ENCODE measurements at regions not wholly inside any gene's neighbourhood (a gene's known extent, or its start where the extent isn't known, plus 50 kb on each side); places are given as distances from the start of the nearest gene placed in this dataset.
"Not testable (repeated sequence)": the region's sequence is repeated elsewhere in the genome, so short reads cannot be mapped to it uniquely, and the experiment has no call there.

DNA sequence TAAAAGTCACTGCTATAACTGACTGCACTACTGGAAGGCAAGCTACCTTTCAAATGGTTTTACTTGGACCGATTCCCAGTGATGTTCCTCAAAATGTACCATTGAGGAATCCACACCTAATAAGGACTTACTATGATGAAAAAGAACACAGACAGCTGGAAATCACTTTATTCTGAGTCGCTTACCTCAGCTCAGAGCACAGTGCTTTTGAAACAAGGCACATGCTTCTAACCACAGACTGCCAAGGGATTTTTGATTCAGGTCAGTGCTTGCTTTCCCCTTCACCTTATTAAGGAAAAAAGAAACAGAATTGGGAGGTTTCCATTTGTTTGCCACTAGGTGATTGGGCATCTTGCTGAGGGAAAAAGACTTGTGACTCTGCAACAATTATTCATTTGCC lies 707.5 kb upstream of the FSHR start:
- peak; percentile 2 for DNase-seq

DNA sequence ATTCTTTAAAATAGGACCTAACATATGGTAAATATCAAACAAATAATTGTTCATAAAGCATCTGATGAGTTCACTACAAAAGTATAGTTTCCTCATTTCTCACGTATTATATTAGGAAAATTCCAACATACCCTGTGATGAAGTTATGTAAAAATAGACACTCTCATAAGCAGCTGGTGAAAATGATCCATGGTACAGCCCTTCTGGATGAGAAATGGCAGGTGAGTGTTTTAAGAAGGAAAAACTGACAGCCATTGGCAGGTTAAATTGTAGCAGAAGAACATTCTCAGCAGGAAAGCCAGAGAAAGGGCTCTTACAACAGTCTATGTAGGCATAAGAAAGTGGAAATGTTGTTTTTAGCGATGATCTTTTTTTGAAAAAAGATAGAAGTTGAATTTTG lies 706.5 kb upstream of the FSHR start:
- DNase-seq = no peak

DNA sequence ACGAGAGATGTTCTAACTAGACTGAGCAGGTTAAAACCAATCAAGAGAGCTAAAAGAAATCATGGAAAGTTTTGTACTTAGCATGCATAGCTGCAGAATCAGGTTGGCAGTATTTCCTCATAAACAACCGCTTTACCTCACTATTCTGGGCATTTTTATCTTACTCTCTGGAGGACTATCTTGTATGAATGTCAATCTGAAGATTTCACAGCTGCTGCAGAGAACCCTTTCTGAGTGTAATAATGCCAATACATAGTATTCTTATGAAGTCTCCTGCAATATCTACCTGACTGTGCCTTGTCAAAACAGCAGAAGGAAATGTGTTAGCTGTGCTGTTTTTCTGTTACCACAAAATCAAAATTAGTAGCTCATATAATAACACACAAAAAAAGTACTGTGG lies 705.9 kb upstream of the FSHR start:
- DNase-seq = no peak

DNA sequence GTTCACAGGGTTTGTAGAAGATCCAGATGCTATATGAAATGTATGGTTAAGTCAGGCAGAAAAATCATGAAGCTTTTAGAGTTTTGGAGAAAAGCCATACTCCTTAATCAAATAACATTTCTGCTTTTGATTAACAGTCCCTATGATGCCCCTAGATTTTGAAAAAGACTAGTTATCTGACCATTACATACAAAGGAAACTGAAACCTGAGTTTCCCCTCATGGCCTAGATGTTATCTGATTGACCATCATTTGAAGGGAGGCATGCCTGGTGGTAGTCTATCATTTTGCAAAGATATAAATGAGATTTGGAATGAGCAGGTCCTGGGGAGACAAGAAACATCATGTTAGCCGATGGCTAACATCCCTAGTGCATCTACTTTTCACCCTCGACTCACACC lies 704.3 kb upstream of the FSHR start:
- no peak for DNase-seq

DNA sequence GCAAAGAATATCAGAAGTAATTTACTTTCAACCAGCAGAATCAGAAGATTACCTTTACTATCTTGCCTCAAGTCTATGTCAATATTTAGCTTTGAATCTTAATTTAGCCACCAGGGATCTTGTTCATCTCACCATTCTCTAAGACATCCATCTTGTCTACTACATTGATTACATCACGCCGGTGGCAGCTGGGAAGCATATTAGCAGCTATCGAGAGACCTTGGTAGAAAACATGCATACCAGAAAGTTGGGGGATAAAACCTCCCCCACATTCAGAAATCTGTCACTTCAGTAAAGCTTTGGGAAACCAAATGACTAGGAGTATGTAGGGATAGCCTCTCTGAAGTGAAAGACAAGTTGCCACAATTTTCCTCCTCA lies 703.8 kb upstream of the FSHR start:
- DNase-seq = no peak

DNA sequence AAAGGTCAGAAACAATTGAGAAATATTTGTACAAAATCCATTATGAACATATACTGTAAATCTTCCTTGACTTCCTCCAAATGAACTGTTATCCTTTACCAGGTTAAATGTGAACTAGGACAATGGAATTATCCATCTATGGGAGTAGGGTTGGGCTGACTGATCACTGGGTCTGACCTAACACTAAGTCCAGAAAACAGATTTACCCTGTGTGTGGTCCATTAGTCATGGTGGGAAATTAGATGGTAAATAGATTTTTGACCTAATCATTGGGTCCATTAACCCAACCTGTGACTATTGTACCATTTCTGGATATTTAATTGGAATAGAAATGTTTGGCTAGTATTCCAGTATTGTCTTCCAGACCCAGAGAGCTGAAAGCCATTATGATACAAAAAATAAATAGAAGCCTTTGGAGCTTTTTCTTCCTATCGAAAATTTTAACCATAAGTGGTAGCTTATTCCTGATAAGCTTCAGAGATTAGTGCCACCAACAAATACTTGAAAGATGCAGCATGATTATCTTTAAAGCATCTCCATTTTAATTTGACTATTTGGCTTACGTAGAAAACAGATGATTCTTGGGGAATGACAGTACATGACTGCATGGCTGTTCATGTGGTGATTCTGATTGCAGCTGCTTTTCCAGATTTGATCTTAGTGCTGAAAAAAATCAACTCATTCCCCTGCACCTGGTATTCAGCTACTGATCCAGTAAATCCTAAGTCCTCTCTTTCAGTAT lies 703.2 kb upstream of the FSHR start:
- no peak for DNase-seq

DNA sequence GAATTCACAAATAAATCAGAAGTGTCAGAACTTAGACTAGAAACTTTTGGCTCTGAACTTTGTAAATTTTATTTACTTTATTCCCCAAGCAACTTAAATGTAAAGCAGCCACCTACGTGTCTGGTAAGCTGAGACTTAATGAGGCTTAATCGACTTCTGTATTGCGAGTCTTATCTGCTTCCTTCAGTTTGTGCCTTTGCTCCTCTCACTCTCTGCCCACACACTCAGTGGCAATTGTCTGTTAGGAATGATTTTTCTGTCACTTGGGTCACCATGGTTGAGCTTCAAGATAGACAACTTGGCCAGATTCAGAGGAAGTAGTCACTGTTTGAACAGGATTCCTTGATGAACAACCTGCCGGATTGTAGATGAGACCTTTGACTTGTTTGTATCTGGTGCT lies 691.4 kb upstream of the FSHR start:
- no peak for DNase-seq

DNA sequence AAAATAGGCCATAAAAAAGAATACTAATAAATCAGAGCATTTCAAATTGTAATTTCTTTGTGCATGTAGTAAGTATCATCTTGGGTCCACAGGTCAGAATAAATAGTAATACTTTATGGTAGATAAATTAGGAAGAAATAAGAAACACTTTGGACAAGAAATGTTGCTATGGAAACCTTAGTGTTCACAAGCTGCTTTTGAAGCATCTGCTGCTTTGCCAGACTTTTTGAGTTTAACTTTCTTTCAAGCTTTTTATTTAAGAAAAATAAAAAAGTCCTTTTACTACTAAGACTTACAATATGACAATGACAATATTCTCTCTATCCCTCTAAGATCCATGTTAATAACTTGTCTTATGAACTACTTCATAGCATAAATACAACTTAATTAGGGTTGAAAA lies 690.7 kb upstream of the FSHR start:
- no peak for DNase-seq

DNA sequence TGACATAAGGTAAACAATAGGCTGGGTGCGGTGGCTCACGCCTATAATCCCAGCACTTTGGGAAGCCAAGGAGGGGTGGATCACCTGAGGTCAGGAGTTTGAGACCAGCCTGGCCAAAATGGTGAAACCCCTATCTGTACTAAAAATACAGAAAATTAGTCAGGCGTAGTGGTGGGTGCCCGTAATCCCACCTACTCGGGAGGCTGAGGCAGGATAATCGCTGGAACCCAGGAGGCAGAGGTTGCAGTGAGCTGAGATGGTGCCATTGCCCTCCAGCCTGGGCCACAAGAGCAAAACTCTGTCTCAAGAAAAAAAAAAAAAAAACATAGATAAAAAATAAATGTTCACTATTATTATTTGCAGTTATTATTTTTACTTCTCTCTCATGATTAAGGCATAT lies 689.8 kb upstream of the FSHR start:
- DNase-seq = not testable (repeated sequence)

DNA sequence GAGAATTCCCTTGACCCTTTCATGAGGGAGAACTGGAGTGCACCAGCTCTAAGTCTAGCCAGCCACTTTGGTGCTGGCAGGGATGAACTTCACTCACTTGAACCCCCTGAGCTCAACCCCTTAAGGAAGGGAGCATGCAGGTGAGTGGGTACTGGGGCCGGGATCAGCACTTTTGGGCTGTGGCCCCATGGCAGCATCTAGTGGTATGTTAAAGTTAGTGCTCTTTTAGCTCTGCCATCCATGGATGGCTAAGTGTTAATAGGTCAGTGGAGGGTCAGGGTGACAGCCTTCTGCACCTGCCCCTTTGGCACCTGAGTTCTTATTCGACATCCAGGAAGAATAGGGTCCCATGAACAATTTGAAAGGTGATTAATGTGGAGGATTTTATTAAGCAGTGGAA lies 689.0 kb upstream of the FSHR start:
- no peak for DNase-seq

DNA sequence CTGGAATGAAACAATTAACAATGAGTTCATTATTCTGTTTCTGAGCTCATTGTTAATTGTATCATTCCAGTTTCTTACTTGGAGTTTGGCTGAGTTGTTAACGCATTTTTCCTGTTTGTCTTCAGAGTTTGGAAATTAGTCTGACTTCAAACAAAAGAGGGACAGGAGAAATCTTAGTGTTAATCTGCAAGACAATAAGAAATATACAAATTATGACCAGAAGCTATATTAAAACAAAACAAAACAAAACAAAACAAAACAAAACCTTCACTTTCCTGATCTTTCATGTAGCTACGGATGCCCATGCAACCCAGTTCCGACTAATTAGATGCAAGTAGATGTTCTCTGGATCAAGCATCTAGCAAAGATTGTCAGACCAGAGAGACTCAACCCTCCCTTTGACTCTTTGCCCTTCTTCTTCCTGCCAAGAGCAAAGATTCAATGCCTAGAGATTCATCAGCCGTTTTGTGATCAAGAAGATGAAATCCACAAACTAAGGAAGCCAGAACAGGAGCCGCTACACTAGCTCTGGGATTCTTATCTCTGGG lies 686.2 kb upstream of the FSHR start:
- no peak for DNase-seq

DNA sequence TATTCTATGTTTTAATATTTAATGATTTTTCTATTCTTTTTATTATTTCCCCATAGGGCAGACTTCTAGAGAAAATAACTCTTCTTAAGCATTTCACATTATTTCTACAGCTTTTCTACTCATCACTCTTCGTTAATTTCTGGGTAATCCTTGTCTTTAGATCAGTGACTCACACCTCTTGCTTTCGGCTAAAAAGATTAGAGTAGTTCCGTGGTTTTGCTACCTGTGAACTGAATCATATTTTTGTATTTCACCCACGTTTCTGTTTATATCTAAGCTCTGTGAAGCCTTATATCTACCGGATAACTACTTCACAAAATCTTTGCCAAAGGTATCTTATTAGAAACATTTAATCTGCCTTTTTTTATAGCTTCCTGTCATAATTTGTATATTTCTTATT lies 685.5 kb upstream of the FSHR start:
- DNase-seq = no peak

DNA sequence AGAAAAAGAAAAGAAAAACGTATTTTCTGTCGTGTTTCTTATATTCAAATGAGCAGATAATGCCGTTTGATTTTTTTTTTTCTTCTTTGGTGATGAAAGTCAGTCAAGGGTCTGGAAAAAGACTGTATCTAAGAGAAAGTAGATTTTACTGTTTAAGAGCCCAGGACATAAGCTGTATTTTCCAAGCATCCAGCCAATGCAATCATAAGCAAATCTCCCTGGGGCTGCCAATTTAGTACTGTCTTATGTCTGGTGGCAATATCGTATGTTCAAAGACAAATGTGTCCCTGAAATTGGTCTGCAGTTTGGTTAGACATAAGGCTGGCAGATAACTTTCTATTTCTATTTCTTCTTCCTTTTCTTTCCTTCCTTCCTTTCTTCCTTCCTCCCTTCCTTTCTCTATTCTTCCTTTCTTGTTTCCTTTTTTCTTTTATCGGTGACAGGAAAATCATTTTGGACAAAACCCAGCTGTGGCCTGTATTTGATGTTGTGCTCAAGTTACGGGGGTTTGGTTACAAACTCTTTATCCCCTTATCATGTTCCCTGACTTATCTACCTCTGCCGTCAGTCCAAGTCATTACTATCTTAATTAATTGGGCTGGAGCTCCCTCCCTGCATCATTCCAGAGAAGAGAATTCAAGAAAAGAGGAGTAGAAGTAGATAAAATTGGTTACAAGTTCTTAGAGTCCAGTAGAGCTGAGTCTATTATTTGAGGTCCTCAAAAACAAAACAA lies 683.4 kb upstream of the FSHR start:
- DNase-seq = no peak

DNA sequence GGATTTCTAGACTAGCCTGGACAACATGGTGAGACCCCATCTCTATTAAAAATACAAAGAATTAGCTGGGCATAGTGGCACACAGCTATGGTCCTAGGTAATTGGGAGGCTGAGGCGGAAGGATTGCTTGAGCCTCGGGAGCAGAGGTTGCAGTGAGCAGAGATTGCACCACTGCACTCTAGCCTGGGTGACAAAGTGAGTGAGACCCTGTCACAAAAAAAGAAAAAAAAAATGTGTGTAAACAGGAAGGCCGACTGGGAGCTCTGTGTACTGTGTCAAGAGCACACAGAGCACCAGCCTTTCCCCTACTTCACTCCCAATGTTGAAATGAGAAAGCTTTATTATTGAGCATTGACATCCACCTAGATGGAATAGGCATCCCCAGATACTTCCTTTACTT lies 681.7 kb upstream of the FSHR start:
- no peak for DNase-seq

DNA sequence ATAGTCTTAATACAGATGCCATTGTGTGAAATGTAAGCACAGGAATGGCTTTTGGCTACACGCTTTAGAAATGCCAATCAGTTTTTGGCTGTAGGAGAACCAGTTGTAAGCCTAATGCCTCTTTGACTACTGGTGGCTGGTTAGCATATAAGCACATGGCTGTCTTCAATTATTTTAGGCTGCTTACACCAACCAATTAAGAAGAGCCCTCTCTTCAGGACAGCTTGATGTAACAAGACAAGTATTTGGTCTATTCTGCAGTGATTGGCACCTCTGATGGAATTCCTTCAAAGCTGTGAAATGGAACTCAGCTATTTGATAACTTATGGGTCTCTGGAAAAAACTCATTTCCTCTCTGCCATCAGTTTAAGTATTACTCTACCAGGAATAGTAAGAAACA lies 680.1 kb upstream of the FSHR start:
- no peak for DNase-seq

DNA sequence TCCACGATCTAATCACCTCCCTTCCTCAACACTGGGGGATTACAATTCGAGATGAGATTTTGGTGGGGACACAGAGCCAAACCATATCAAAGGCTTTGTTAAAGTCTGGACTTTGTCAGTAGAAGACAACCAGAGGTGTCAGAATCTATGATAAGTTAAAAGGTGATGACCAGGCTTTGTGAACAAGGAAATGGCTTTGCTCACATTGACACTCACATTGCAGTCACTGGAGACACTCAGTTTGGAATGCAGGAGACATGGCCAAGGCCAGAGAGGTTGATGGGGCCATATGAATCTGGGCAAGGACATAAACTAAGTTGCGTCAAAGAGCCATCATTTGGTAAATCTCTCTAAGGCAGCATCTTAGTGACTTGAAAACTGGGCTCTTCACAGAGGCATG lies 678.2 kb upstream of the FSHR start:
- no peak for DNase-seq

DNA sequence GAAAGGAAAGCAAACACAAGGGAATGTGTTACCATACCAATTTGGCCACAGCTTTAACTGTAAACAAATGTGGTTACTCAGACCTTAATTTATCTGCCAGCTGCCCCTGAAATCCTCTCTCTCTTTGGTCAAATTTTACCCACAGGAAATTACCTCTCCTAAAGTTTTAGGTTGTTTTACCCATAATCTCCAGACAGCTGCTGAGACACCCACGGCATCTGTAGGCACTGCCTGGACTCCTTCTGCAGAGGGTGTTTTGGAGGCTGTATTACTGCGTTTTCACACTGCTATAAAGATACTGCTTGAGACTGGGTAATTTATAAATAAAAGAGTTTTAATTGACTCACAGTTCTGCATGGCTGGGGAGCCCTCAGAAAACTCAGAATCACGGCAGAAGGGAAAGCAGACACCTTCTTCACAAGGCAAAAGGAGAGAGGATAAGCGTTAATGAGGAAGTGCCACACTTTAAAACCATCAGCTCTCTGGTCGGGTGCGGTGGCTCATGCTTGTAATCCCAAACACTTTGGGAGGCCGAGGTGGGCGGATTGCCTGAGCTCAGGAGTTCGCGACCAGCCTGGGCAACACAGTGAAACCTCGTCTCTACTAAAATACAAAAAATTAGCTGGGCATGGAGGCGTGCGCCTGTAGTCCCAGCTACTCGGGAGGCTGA lies 677.5 kb upstream of the FSHR start:
- DNase-seq = no peak

DNA sequence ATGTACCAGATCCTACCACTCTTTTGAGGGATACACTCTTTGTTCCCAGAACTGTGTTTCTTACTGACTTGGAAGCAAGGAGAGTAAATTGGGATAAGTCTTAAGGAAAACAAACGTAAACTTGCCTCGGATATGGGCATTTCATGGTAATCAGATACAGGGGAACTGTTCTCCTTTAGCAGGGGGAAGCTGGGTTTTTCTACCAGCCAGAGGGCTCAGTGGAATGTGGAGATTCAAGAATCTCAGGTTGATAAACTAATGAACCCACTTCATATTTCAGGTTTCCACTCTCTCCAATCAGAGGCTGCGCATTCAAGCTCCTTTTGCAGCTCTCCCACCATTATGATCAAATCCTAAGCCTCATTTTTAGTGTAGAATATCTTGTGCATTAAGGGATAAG lies 676.5 kb upstream of the FSHR start:
- DNase-seq = no peak

DNA sequence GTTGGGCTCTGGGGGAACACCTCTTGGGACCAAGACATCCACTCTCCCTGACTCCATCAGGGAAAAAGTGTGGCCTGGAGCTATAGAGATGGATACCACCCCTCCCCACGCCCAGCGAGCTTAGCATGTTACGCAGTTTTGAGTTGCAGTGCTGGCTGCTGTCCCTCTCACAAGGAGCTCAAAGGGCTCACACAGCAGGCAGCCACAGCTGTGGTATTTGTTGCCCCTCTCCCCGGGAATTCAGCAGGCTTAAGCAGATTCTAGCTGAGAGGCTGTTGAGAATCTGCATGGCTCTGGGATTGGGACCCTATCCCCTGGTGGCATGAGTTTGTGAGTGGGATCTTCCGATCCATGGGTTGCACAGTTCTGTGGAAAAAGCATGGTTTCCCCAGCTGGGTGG lies 673.1 kb upstream of the FSHR start:
- no peak for DNase-seq

DNA sequence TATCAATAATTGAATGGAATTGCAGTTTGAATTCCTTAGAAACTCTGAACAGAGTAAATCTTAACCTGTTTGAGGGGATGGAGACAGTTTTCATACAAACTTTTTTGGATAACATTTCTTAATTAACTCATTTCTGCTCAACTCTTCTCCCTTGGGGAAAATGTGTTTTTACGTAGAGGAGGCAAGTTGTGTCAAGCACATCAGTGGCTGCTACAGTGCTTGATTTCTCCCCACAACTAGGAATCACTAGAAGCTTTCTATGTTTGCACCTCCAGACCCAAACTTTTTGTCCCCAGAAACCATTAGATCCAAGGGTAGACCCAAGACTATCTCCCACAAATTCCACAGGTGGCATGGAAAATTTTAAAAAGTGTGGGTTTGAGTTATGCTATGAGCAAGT lies 658.9 kb upstream of the FSHR start:
- DNase-seq = no peak

DNA sequence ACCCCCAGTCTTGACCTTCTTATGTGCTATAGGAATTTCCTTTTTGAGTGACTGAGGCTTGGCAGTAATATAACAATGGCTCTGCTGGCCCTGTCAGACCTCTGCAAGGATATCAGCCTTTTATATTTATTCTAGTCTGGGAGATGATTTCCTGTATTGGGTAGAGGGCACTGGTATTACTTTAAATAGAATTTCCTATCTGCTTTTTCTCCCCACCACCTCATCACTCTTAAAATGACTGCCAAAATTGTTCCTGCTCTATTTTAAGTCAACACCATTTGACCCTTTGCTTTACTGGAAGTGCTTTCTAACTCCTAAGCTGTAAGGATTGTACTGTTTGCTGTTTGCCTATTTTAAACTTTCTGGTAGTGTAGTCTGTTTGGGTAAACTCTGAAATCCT lies 658.4 kb upstream of the FSHR start:
- DNase-seq = no peak

DNA sequence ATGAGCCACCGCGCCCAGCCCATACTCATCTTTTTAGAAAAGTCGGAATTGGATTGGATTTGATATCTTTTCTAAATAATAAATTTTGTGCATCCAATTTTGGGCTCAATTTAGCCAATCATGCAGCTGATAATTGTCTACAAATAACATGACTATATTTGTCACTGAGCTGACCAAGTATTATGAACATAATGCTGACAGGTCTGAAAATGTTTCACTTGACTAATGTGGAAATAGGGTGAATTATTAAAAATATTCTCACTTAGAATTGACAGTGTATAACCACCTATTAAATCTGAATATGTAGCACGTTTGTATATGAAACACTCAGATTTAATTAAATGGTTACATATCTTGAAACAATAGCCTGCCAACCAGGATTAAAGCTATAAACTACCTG lies 657.2 kb upstream of the FSHR start:
- DNase-seq = no peak

DNA sequence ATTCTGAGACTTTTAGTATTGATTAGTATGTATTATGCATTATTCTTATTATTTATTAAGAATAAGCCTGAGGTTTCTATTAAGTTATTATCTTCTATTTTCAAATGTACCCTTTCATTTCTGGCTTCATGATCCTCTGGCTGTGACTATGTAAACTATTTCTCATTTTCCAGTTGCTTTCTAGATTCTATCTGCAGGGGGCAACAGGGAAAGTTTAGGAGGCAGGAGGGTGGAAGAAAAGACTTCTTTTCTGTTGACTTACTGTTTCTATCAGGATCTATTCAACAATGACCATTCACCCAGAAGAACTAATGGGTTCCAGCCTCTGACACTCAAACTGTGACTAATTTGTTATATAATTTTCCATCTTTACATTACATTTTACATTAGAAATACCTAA lies 653.4 kb upstream of the FSHR start:
- no peak for DNase-seq

DNA sequence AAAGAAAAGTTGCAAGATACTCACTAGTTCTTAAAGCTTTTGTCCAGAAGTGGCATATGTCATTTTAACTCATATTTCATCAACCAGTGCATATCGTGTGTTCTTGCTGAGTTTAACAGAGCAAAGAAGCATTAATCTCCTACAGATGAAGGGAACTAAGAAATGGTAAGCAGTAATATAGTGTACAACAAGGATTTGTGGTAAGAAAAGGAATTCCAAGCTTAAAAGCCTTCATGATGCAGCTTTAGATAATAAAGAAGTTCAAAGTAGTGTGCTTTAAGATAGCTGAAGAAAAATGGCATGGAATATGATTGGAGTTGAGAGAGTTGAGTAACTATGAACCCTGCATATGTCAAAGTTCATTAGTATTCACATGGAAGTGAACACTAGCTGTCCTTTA lies 649.8 kb upstream of the FSHR start:
- DNase-seq = no peak
